ENCODE measurements at regions not wholly inside any gene's neighbourhood (a gene's known extent, or its start where the extent isn't known, plus 50 kb on each side); places are given as distances from the start of the nearest gene placed in this dataset.
"Not testable (repeated sequence)": the region's sequence is repeated elsewhere in the genome, so short reads cannot be mapped to it uniquely, and the experiment has no call there.

DNA sequence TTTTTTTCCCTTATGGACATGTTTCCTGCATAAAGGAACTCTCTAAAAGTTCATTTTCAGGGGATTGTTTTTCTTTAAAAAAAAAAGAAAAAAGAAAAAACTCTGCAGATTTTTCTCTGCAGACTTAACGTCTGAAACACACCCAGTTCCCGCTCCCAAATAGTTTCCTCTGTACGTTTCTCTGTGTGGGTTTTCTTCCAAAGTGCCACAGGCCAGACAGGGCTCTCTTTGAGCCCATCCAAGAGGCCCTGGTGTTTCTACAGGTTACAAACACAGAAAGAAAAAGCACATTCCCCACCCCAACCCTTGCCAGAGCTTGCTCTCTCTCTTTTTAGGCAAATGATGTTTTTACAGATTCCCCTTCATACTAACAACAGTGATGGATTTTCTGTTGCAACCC is 258.6 kb downstream of the FNDC1 start:
- no peak for DNase-seq (ENCODE audit: low read depth)
- no peak overlapping the region for H3K4me3 ChIP-seq (ENCODE audit: low read depth, low read length)

DNA sequence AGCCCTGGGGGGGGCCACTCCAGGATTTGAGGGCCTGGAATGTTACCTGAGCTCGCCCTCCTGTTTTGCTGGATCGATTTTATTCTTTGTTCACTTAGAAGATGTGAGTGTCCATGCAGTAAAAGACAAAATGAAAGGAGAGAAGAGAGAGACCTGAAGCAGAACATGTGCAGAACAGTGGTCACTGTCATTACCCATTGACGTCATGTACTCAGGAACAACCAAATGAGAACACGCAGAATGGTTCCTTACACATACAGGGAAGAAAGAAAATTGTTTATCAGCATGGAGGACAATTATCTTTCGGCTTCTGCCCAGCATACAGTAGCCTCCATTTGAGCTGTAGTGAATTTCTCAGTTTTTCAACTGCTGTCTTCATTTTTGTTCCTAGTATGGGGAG is 258.1 kb downstream of the FNDC1 start:
- H3K4me3 ChIP-seq (ENCODE audit: low read depth, low read length) = no peak overlapping the region
- no peak for DNase-seq (ENCODE audit: low read depth)

DNA sequence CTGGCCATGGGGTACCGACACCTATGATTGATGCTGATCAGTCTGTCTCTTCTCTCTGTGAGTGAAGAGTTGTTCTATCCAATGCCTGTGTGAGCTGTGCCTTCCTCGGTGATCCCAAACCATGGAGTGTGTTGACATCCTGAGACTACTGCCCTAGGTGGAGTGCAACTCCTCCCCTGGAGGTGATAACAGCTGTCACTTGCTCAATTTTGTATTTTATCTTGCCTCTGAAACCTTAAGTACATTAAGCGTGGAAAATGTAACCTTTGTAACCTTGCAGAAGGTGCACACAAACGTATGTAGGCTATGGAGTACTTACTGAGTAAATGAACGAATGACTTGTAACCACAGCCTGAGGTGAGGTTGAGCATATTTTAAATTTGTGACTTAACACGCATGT is 256.2 kb downstream of the FNDC1 start:
- no peak for DNase-seq (ENCODE audit: low read depth)
- no peak overlapping the region for H3K4me3 ChIP-seq (ENCODE audit: low read depth, low read length)

DNA sequence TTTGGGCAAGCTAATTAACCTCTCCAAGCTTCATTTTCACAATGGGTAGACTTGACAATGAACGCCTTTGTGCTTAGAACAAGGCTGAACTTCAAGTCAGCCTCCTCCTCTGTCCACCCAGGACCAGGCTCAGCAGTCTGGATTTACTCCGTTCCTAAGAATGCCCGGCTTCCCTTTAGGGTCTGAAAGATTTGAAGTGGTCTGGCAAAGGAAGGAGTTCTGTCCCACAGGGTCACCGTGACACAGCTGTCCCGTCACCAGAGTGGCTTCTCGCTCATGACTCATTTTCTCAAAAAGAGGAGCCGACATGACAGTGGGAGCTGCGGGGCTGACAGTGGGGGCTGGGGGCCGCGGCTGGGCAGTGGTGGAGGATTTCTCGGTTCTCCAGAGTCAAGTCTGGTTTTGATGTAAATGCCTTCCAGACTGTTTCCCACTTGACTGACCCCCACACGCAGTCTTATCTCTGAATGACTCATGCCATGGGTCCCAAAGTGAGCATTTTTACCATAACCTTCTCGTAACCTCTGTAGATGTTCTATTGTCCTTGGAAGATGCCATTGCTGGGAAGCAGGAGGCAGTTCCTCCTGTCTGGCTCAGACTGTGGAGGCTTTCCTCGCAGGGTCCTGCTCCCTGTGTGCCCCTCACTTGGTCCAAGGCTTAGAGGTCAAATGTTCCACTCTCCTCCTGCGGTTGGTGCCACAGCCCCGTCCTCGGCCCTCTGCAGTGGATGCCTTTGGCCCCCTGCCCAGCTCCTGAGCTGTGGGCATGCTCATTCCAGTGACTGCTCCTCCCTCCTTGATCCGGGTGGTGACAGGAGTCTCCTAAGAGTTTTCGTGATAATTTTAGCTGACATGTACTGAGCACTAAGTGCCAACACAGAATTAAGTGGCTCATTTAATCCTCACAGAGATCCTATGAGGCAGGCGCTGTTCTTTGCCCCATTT is 253.1 kb downstream of the FNDC1 start:
- H3K4me3 ChIP-seq (ENCODE audit: low read depth, low read length) = no peak overlapping the region
- DNase-seq (ENCODE audit: low read depth) = no peak

DNA sequence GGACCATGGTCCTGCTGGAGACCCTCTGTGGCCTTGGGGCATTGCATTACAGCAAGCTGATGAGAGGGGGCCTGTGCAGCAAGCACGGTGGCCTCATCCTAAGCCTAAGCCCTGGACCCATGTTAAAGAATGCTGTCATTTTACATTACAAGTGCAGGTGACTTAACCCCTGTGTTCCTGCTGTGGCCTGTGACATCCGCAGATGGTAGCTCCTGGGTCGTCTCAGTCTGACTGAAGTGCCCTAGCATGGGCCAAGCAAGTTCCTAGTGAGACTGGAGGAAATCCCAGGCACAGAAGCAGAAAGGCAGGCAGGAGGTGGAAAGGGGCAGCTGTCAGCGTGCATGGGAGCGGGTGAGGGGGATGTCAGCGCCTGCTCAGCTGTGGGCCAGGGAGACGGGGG is 252.4 kb downstream of the FNDC1 start:
- DNase-seq (ENCODE audit: low read depth) = no peak
- H3K4me3 ChIP-seq (ENCODE audit: low read depth, low read length) = no peak overlapping the region

DNA sequence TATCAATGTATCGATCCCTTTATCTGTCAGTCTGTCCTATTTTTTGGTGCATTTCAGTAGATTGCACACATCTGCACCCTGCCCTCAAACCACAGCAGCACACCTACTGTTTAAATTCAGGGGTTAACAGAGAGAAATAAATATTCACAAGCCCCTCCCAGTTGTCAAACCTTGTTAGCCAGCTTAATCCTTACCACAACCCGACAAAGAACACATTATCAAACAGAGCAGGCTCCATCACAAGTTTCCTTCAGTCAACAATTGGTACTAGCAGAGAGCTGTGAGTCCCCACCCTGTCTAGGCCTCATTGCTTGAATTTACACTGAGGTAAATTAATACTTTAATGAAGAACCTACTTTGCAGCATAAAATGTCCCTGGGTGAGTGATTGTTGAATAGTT is 249.8 kb downstream of the FNDC1 start:
- DNase-seq (ENCODE audit: low read depth) = no peak
- H3K4me3 ChIP-seq (ENCODE audit: low read depth, low read length) = no peak overlapping the region

DNA sequence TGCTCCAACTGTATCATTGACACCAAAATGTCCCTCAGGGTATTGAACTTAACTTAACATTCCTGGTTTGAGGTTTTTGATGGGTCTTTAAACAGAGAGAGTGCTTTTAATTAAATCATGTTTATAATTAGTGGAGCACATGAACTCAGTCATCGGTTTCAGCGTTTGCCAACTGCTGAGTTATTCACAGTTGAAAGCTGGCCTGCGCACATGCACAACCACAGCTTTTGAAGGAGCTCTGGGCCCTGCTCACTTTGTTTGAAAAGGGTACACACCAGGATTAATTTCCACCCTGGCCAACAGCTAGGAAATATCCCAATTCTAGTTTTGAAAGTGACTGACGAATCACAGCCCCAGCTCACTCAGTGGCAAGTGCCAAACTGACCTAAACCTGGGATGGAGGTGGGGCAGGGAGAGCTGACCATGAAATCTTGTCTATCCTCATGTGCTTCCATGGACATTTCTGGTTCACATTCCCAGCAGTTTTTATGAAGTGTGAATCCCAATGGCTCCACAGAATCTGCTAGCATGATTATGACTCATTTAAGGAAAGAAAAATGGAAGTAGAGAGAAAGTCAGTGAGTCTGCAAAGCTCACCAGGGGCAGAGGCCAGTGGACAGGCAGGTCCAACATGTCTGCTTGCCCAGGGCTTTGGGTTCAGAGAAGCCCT is 247.8 kb downstream of the FNDC1 start:
- no peak overlapping the region for H3K4me3 ChIP-seq (ENCODE audit: low read depth, low read length)
- no peak for DNase-seq (ENCODE audit: low read depth)

DNA sequence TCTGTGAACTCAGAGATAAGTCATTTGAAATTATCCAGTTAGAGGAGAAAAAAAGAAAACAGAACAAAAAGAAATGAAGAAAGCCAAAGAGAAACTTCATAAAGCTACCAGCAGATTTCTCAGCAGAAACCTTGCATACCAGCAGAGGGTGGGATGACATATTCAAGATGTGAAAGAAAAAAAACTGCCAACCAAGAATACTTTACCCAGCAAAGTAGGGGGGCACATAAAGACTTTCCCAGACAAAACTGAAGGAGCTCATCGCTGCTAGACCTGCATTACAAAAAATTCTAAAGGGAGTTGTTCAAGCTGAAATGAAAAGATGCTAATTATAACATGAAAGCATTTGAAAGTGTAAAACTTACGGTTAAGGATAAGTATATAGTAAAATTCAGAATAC is 246.3 kb downstream of the FNDC1 start:
- H3K4me3 ChIP-seq (ENCODE audit: low read depth, low read length) = no peak overlapping the region
- no peak for DNase-seq (ENCODE audit: low read depth)

DNA sequence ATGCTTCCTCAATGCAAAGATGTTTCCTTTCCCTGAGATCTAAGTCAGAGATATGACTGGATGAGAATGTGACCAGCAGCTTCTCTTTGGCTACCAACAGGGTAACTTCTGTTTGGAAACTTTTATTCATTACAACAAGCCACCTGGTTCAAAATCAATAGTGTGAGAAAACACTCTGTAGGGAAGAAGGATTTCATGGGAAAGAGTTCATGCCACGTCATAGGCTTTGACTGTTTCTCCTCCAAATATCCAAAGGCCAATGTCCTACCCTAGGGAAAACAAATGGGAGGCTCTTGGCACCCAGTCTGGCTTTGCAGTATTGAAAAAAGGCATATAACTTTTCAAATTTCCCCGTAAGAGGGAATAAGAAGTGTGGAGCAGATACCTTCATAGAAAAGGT is 245.5 kb downstream of the FNDC1 start:
- H3K4me3 ChIP-seq (ENCODE audit: low read depth, low read length) = no peak overlapping the region
- no peak for DNase-seq (ENCODE audit: low read depth)

DNA sequence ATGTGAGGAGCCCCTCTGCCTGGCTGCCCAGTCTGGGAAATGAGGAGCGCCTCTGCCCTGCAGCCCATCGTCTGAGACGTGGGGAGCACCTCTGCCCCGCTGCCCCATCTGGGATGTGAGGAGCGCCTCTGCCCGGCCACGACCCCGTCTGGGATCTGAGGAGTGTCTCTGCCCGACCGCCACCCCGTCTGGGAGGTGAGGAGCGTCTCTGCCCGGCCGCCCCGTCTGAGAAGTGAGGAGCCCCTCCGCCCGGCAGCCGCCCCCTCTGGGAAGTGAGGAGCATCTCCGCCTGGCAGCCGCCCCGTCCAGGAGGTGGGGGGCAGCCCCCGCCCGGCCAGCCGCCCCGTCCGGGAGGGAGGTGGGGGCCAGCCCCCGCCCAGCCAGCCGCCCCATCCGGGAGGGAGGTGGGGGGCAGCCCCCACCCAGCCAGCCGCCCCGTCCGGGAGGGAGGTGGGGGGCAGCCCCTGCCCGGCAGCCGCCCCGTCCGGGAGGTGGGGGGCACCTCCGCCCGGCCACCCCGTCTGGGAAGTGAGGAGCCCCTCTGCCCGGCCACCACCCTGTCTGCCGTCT is 238.1 kb downstream of the FNDC1 start:
- H3K4me3 ChIP-seq (ENCODE audit: low read depth, low read length); DNase-seq (ENCODE audit: low read depth): not testable (repeated sequence)

DNA sequence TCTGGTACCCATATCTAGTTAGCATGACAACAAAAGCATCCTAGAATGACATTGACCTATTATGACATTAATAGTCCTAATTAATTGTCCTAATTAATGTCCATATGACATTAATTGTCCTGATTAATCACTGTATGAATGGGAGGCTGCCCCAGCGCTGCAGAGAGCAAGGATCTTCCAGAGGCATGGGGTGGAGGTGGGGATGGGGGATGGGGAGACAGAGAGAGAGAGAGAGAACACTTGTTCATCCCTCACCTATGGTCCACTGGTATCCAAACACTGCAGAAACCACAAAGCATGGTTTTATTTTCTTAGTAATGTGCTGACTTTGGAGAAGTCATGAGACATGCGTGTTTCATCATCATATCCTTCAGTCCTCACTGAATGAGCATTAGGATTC is 235.1 kb downstream of the FNDC1 start:
- no peak for DNase-seq (ENCODE audit: low read depth)
- no peak overlapping the region for H3K4me3 ChIP-seq (ENCODE audit: low read depth, low read length)

DNA sequence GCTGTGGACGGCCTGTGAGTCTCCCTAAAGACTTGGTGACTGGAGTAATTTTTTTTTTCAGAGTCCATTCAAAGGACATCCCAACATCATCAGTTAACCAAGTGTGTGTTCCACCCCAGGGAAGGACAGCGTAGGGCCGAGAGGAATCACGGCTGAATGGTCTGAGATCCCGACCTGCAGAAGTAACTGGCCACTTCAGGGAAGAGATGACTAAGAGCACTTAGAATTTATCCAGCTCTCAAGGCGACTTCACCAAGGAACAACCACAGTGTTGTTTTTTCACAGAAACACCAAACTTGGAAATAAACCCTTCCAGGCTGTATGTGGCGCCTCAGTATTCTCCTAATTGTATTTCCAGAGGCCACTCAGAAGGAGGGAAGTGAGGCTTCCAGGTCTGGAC is 231.6 kb downstream of the FNDC1 start:
- DNase-seq (ENCODE audit: low read depth) = no peak
- no peak overlapping the region for H3K4me3 ChIP-seq (ENCODE audit: low read depth, low read length)

DNA sequence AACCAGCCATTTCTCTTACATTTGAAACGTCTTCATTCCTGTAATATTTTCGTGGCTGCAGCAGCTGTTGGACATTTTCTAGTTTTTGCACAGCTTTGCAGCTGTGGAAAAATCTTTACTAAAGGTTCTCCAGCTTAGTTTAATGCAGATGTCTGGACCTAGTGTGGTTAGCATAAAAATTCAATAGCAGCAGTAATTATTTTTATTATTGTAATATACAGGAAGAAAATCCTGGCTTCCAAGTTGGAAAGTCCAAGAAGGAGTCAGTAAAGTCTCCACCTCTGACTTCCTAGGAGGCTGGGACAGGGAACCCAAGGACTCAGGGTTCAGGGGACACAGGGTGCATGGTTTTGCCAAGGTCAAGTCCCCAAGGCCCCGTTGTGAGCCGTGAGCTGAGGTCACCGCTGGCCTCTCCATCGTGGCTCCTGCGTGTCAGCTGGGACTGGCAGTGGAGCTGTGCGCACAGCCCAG is 230.6 kb downstream of the FNDC1 start:
- DNase-seq (ENCODE audit: low read depth) = no peak
- H3K4me3 ChIP-seq (ENCODE audit: low read depth, low read length) = no peak overlapping the region

DNA sequence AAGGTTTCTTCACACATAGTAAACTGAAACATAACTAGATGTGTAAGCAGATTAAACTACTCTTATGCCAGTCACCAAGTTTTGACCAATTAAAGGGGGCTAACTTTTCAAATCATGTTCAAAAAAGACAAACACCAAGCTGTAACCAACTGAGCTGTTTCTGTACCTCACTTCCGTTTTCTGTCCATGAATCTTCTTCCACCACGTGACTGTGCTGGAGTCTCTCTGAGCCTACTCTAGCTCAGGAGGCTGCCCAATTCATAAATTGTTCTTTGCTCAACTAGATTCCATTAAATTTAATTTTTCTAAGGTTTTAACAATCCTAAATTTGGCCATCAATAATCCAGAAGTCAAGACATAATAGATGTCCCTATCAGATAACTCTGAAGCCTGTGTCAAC is 229.4 kb downstream of the FNDC1 start:
- no peak overlapping the region for H3K4me3 ChIP-seq (ENCODE audit: low read depth, low read length)
- no peak for DNase-seq (ENCODE audit: low read depth)

DNA sequence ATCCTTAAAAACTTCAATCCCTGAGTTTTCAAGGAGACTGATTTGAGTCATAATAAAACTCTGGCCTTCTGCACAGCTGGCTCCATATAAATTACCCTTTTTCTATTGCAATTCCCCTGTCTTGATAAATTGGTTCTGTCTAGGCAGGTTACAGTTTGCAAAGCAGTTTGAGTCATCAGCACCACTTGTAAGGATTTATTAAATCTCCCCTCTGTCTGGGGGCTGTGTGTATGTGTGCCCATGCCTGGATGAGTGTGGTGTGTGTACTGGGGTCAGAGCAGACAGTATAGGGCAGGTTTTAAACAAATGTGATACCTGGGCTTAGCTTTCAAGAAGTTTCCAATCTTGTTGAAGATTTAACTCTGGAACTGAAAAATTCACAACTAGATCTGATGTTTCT is 228.6 kb downstream of the FNDC1 start:
- DNase-seq (ENCODE audit: low read depth) = no peak
- H3K4me3 ChIP-seq (ENCODE audit: low read depth, low read length) = no peak overlapping the region

DNA sequence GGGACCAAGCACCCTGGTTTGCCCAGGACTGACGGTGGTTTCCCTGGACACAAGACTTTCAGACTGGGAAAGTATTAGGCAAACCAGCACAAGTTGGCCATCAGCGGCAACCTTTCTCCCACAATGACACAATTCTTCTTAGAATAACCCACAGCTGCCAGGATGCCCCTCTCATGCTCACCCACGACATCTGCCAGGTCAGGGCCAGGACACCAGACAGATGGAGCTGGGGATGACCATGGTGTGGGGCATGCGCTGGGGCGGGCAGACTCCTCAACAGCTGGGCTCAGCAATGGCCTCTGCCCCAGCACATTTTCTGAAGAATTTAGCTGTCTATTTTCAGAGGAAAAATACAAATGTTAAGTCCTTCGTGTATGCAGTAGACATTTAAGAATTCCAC is 226.4 kb downstream of the FNDC1 start:
- no peak overlapping the region for H3K4me3 ChIP-seq (ENCODE audit: low read depth, low read length)
- DNase-seq (ENCODE audit: low read depth) = no peak

DNA sequence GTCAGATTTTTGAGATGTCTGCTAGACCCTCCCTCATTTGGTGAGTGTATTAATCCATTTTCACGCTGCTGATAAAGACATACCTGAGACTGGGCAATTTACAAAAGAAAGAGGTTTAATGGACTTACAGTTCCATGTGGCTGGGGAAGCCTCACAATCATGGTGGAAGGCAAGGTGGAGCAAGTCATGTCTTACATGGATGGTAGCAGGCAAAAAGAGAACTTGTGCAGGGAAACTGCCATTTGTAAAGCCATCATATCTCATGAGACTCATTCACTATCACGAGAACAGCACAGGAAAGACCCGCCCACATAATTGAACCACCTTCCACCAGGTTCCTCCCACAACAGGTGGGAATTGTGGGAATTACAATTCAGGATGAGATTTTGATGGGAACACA is 223.5 kb downstream of the FNDC1 start:
- H3K4me3 ChIP-seq (ENCODE audit: low read depth, low read length); DNase-seq (ENCODE audit: low read depth): not testable (repeated sequence)

DNA sequence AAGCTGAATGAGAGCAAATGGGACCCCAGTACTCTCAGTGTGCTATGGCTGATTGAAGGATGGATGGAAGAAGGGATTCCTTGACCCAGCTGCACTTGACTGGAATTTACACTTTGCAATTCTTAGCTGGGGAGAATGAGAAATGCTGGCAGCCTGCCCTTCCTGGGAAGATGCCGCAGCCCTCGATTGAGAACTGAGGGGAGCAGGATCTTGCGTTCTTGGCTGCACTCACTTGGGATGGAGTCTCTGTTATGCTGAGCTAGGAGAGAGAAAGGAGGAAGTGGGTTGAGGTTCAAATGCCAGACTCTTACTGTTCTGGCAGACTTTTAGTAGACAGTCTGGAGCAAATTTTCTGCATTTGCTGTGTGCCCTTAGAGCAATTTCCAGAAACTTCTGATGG is 221.2 kb downstream of the FNDC1 start:
- no peak overlapping the region for H3K4me3 ChIP-seq (ENCODE audit: low read depth, low read length)
- no peak for DNase-seq (ENCODE audit: low read depth)

DNA sequence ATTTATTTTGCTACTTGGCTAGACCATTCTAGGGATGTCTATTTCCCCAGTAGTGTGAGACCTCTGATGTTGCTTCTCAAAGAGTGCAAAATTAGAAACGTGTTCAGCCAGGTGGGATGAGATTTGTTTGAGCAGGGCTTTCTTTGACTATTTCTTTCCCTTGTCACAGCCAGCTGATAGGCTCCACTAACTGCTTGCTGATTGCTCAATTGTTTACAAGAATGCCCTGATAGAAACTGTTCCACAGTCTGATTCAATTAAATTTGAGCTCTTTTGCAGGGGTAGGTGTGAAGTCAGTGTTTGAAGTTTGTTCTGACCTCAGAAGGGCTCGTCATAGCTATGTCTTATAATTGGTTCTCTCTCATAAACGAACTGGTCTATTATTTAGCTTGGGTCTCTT is 220.5 kb downstream of the FNDC1 start:
- no peak overlapping the region for H3K4me3 ChIP-seq (ENCODE audit: low read depth, low read length)
- no peak for DNase-seq (ENCODE audit: low read depth)

DNA sequence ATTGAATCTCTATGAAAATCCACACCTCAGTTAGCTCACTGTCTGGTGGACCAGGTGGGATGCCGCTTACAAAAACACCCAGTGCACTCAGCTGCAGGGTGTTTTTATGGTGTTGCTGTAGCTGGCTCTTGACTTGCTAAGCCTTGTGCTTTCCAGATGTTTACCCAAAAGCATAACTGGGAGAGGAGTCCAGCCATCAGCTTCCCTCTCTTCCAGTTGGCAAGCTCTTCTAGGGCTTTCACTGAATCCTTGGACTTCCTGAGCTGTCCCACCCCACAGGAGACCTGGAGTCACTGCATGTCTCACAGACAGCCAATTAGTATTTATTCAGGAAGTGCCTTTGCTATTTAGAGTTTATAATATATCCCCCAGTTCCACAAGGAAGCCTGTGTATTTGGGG is 210.9 kb downstream of the FNDC1 start:
- H3K4me3 ChIP-seq (ENCODE audit: low read depth, low read length) = no peak overlapping the region
- no peak for DNase-seq (ENCODE audit: low read depth)
